Hepatocyte (in vitro differentiated cells): ENCODE measurements at regions not wholly inside any gene's neighbourhood (a gene's known extent, or its start where the extent isn't known, plus 50 kb on each side); places are given as distances from the start of the nearest gene placed in this dataset.

Experiments used
- EZH2phosphoT487 ChIP-seq: fragments of 200-600 bp; sonication (generic); IDR thresholded peaks from one replicate; pipeline ENCODE4 v1.6.1; 2018; ENCODE audit warnings: antibody characterized with exemption, mild to moderate bottlenecking, low read depth, moderate library complexity; ENCODE audit not compliant: unreplicated experiment, severe bottlenecking
- TF ChIP-seq, protein P1 (sequence below): fragments of 200-600 bp; sonication (generic); IDR thresholded peaks from 2 replicates; pipeline ENCODE4 v1.5.1; 2016; ENCODE audit warnings: antibody characterized with exemption, mild to moderate bottlenecking; ENCODE audit not compliant: poor library complexity

DNA sequence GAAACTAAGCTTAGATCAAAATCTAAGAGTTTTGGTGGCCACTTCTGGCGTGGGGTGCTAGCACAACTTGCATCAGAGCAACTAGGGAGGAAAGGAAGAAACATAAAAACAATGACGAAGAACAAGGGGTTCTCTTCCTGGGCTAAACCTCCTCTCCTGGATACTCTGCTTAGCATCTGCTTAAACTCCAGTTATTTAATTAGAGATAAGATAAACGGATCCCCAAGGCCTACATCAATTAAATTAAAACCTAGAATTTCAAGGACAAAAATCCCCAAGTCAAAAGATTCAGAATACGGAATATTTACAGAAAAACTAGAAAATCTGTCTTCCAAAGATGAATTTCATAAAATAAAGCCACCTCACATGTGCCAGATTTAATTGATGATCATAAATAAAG is 281.9 kb downstream of the SHOX2 start:
- TF ChIP-seq, protein P1, sequence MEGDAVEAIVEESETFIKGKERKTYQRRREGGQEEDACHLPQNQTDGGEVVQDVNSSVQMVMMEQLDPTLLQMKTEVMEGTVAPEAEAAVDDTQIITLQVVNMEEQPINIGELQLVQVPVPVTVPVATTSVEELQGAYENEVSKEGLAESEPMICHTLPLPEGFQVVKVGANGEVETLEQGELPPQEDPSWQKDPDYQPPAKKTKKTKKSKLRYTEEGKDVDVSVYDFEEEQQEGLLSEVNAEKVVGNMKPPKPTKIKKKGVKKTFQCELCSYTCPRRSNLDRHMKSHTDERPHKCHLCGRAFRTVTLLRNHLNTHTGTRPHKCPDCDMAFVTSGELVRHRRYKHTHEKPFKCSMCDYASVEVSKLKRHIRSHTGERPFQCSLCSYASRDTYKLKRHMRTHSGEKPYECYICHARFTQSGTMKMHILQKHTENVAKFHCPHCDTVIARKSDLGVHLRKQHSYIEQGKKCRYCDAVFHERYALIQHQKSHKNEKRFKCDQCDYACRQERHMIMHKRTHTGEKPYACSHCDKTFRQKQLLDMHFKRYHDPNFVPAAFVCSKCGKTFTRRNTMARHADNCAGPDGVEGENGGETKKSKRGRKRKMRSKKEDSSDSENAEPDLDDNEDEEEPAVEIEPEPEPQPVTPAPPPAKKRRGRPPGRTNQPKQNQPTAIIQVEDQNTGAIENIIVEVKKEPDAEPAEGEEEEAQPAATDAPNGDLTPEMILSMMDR = no peak
- TF ChIP-seq EZH2phosphoT487 = no peak
